ENCODE measurements at regions not wholly inside any gene's neighbourhood (a gene's known extent, or its start where the extent isn't known, plus 50 kb on each side); places are given as distances from the start of the nearest gene placed in this dataset.
A peak's percentile ranks its signal among the peaks of the same experiment; 100 is the strongest.

DNA sequence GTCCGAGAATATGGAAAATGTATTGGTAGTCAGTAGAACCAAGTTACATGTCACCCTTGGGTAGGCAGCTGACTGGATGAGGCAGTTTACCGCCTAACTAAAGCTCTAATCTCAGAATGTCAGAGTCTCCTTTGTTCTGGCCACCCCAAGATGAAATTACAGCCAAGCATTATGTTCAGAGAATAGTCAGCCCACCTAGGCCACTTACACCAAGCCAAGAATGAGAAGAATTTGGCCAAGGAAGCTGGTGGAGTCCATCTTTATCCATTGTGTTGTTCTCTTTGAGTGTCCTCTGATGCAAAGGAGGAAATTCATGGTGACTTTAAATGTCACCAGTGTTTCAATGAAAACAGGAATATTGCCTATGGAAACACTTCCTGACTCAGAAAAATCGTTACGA, 275.1 kb upstream of the MAP3K1 start:
- no peak for DNase-seq

- no peak for DNase-seq
These were observed 276.8 kb upstream of the MAP3K1 start for GRCh38 chr5:56538580-56538979.

DNA sequence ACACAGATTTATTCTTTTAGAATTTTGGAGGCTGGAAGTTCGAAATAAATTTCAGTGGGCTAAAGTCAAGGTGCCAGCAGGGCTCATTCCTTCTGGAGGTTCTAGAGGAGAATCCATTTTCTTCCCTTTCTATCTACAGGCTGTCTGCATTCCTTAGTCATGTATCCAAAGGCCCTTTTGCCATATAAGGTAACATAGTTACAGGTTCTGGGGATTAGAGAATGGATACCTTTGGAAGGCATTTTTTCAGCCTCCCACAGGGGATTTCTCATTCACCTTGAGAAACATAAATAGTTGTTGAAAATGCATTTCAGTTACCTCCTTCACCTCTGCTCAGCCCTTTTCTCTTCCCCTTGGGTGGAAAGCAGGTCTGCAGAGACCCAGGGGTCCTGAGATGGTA, 280.0 kb upstream of the MAP3K1 start:
- DNase-seq = no peak

DNA sequence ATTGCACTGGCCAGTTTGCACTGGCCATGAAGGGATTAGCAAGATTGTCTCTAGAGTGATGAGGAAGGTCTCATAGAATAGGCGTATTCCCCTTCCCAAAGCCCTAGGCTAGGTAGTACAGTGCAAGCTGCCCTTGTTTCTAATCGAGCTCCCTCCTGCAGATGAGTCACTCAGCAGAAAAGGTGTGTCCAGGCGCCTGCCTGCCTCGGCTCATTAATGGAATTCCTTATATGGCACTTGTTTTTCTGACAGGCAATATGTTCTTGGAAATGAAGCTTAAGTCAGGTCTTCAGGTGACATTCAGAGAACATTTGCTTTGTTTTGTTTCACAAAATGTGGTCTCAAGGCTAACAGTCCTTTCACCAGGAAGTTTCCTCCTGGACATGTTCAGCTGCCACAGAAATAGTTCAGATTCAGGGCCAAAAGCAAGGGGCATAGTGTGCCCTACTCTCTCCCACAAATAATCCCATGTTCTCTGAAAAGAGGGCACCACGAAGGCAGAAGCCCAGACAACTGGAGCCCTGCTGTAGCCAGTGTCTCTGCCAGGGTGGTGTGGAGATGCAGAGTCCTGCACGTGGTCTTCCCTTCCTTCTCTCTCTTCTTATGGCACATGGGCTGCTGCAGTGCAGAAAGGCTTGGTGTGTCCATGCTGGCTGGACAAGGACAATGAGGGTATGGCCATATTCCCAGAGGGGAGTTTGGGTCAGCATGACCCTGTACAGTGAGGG, 281.1 kb upstream of the MAP3K1 start:
- no peak for DNase-seq

DNA sequence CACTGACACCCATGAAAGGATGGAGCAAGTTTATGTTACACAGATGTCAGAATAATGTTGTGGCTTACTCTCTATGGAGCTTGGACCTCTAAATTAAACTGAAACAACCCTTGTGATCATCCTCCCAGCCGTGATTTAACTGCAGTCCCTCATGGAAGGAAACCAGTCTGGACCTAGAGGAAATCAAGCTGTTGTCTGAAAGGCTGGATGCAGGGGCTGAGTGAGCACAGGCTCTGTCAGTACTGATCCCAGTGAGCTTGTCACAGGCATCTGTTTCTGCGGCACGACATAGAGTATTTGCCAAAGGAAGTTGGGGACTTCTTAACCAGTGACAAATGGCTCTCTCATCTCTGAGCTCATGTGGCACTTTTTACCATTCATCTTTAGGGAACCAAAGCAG, 282.9 kb upstream of the MAP3K1 start:
- DNase-seq = no peak

DNA sequence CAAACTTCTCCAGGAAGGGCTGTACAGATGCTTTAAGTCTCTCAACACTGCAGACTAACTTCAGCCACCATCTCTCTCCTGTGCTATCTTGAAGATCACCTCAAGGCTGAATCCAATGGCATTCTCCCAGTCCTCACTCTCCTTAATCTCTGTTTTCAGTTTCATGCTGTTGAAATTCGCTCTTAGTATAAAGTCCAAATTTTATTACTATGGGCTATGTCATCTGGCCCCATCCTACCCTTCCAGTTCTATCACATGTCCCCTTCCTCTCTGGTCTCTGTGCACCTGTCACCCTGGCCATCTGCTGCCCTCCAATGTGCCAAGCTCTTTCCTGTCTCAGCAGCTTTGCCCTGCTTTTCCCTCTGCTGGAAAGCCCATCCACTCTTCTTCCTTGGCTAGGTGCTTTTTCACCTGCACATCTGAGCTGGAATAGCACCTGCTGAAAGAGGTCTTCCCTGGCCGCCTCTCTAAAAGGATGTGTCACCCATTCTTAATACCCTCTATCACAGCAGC, 284.7 kb upstream of the MAP3K1 start:
- DNase-seq = no peak

DNA sequence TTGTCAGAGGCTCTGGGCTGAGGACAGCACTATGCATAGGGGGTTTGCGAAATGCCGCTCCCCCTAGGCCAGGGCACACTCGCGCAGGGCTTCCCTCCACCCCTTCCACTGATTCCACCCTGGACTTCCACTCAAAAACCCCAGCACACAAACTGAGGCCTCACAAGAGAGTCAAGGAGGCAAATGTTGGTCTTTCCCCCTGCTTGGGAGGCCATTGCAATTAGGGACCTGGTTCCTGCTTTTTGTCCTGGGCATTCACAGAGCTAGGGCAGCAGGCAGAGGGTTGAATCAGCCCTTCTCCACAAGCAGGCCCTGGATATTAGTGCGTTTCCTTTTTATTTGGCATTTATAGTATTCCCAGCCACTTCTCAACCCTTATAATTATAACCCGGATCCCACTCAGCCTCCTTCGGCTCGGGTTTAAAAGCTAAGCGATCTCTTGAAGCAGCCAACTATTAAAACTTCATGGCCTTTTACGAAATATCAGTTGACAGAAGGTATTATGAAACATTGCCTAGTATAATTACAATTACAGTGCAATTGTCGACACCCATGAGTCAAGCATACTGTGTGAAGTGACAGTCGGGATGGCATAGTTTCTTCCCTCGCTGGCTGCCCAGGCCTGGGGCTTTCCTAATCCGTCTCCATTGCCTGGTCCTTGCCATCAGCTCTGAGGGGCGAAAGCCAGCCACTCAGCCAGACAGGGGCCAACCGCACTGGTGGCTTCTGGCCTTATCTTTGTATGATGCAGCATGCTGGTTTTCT, 285.5 kb upstream of the MAP3K1 start:
- no peak for DNase-seq

- DNase-seq = no peak
These were observed 288.2 kb upstream of the MAP3K1 start for GRCh38 chr5:56527174-56527573.

DNA sequence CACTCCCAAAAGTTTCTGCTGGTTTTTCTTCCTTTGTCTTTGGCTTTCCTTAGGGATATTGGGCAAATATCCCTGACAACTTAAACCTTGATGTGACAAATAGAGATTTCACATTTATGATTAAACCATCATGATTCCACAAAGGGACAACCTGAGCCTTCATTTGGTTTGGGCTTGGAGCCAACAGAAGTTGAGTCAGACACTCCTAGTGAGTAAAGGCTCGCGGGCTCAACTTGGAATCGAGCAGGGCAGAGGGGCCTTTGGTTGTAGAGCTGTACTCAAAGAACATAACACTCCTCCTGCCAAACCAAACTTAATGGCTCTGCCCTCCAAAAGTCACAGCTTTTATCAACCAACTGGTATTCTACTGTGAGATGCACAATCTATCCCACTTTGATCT, 290.2 kb upstream of the MAP3K1 start:
- DNase-seq = no peak

- no peak for DNase-seq
These were observed 290.9 kb upstream of the ANKRD55 start for GRCh38 chr5:56523790-56524575.

- DNase-seq = no peak
These were observed 289.8 kb upstream of the ANKRD55 start for GRCh38 chr5:56522960-56523359.

DNA sequence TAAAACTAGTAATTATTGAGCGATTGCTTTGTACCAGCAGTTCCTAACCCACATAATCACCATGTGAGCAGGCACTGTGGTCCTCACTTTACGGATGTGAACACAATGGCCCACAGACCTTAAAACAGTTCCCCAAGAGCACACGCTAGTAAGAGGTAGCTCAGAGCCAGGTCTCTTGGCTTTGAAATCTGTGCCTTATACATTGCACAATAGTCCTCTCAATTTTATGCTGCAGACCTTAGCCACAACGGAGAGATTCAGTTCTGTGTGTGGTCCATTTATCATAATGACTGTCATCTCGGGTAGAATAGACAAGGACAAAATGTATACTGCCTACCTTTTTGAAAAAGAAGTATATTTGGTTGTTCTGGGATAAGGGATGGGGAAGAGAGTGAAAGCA, 289.0 kb upstream of the ANKRD55 start:
- DNase-seq = no peak

DNA sequence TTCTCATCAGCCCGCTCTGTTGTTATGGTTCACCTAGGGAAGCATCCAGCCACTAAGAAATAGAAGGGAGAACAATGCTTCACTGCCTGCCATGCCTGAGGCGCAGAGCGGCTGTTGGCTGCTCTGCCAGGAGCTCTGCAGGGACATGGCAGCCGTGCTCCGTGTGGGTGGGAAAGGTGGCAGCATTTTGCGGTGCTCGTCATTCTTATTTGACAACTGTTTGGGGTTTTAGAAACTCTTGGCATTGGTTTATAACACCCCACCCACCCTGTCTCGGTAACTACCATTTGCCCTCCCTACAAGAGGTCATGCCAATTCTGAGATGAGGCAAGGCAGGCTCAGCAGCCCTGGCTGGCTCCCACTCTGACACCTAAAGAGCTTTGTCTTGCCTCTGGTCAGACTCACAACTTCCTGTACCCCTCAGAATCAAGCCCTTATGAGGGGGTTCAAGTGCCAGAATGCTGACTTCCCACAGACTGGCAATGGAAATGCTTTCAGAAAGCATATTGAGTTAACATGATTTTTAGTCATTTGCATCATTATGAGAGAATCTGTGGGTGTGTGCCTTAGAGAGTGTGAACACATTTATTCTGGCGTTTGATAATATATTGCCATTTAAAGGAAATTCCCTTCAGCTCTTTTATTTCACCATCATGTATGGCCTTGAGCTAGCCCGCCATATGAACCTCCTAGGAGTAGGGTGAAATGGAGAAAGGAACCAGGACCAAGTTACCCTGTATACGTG, 288.0 kb upstream of the ANKRD55 start:
- no peak for DNase-seq

DNA sequence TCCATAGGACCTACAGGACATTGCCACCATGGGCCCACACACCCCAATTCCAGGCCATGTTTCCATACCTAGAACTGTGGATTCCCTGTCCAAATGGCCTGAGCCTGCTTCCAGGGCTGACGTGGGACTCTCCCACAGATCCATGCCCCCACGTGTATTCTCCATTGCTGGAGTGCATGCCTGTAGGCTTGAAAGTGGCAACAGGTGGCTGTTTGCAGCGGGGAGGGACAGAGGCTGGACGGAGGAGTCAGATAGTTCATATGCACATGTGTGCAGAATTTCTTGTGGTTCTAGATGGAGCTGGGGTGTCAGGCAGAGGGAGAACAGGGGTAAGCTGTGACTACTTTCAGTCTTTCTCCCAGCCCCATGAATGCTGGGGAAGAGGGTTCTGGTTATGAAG, 285.7 kb upstream of the ANKRD55 start:
- DNase-seq = no peak

- peak; percentile 44 for DNase-seq
These were observed 283.9 kb upstream of the ANKRD55 start for GRCh38 chr5:56517011-56517416.

DNA sequence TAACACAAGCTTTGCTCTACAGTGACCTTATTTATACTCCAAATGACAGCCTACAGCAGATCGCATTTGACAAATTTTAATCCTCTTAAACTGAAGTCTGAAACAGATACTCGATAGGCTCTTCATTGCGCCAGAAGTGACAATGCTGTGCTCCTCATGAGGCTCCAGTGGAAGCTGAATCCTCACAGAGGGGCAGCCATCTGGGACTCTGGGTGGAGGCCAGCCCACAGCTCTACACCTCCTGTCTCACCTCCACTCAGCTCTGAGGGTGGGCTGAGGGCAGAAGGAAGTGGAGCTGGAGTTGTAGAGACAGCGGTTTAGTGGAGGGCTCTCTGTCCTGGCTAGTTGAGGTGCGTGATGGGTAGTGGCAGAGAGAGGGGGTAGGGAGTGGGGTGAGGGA, 283.3 kb upstream of the ANKRD55 start:
- DNase-seq = no peak

DNA sequence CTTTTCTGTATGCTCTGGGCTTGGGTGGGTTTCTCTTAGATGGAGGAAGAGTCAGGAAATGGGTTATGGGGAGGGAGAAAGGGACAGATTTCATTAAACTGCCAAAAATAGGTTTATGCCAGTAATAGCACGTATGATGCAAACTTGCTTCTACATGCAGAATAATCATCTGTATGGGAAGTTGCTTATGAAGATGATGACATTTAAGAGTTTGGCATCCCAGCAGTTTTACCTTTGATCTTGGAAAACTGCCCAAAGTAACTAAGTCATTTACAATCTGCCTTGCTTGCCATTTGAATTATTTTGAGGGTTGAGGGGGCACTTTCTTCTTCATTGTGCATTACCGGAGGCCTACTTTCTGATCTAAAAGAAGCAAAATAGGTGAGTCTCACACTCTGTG, 282.9 kb upstream of the ANKRD55 start:
- no peak for DNase-seq

GRCh38 chr5:56515011-56515410, 281.9 kb upstream of the ANKRD55 start:
- no peak for DNase-seq

DNA sequence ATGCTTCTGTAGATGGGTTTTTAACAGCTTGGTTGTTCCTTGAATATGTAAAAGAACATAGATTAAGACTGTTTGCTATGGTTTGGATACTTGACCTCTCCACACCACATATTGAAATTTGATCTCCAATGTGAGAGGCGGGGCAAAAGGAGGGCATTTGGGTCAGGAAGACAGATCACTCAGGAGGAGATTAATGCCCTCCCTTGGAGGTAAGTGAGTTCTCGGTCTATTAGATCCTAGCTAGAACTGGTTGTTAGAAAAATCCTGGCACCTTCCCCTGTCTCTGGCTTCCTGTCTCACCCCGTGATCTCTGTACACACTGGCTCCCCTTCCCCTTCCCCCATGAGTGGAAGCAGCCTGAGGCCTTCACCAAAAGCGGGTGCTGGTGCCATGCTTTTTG, 281.1 kb upstream of the ANKRD55 start:
- no peak for DNase-seq

GRCh38 chr5:56513141-56513540, 280.0 kb upstream of the ANKRD55 start:
- no peak for DNase-seq

DNA sequence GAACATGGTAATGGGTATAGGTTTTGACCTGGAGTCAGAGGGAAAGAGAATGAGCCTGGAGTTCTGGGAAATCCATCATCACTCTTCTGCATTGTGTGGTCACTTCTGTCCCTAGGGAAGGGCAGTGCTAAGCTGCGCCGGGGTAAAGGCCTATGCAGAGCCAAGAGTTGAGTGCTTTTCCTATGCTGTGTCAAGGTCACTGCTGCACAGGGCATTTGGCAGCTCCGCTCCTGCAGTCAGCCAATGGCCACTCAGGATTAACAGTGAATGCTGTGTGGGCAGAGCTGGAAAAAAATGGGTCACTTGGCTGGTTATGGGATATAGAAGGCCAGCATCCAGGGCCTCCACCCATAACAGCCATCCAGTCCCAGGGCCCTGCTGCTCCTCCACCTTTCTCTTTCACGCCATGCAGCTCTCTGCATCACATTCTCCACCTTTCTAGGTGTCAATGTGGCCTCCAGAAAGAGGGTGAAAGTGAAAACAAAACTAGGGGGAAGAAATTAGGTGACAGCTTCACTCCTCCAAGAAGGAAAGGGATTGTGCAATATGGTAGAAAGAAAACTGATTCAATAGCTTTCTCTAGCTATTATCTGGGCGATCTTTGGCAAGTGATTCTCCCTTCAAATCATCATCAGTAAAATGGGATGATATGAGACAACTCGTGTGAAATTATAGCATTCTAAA, 279.3 kb upstream of the ANKRD55 start:
- no peak for DNase-seq

GRCh38 chr5:56511326-56511841, 278.3 kb upstream of the ANKRD55 start:
- no peak for DNase-seq

Data from NCI-H345 (cell line).